Gastroesophageal sphincter (tissue), 4 donors: ENCODE measurements at regions not wholly inside any gene's neighbourhood (a gene's known extent, or its start where the extent isn't known, plus 50 kb on each side); places are given as distances from the start of the nearest gene placed in this dataset.
"Not testable (repeated sequence)": the region's sequence is repeated elsewhere in the genome, so short reads cannot be mapped to it uniquely, and the experiment has no call there.

Experiments used
- ATAC-seq: fragments of 150-250 bp; one replicate; pipeline ENCODE4 v1.9.1; 2016; ENCODE audit warnings: mild to moderate bottlenecking, moderate library complexity
- H3K27ac ChIP-seq, 4 donors: fragments of 200-600 bp; sonication (generic) in 3 of 4; 1 replicate in 3 of 4; 2 replicates in 1 of 4; pipeline ENCODE4 v1.5.1; 2016 to 2019
- H3K27me3 ChIP-seq: fragments of 200-600 bp; sonication (generic); one replicate; pipeline ENCODE4 v1.5.1; 2019
- H3K36me3 ChIP-seq, 2 donors: fragments of 200-600 bp; sonication (generic); one replicate each; pipeline ENCODE4 v1.5.1; 2019; ENCODE audit warnings: control low read depth in 1 of 2
- H3K4me1 ChIP-seq, 3 donors: fragments of 200-600 bp; sonication (generic); 1 replicate in 2 of 3; 2 replicates in 1 of 3; pipeline ENCODE4 v1.5.1; 2016 to 2019; ENCODE audit warnings: control low read depth in 2 of 3
- H3K4me3 ChIP-seq, 2 donors: fragments of 200-600 bp; sonication (generic); one replicate each; pipeline ENCODE4 v1.5.1; 2019; ENCODE audit warnings: mild to moderate bottlenecking in 1 of 2, moderate library complexity in 1 of 2
- H3K9me3 ChIP-seq, 3 donors: fragments of 200-600 bp; sonication (generic); one replicate each; pipeline ENCODE4 v1.5.1; 2017 to 2019; ENCODE audit warnings: control low read depth in 2 of 3
- CTCF ChIP-seq, 4 experiments: fragments of 200-600 bp in 2 of 4; fragments of 450-650 bp in 2 of 4; sonication (generic) in 1 of 4; IDR thresholded peaks; one replicate each; pipeline ENCODE4 v1.5.1; 2017 to 2019; ENCODE audit warnings: antibody characterized with exemption in 4 of 4, mild to moderate bottlenecking in 2 of 4, moderate library complexity in 2 of 4
- EP300 ChIP-seq: sonication (generic); formaldehyde crosslinking; IDR thresholded peaks from one replicate; pipeline ENCODE4 v1.6.1; 2017; ENCODE audit warnings: antibody characterized with exemption, mild to moderate bottlenecking
- POLR2A ChIP-seq, 2 donors: fragments of 450-650 bp; IDR thresholded peaks; one replicate each; pipeline ENCODE4 v1.6.1; 2017; ENCODE audit warnings: antibody characterized with exemption in 2 of 2, mild to moderate bottlenecking in 2 of 2, moderate library complexity in 1 of 2
- POLR2AphosphoS5 ChIP-seq: sonication (generic); formaldehyde crosslinking; IDR thresholded peaks from one replicate; pipeline ENCODE4 v1.6.1; 2017; ENCODE audit warnings: antibody characterized with exemption
- WGBS, 2 donors: methylation state at CpG; one replicate each; pipeline ENCODE4 v1.1.5; 2018; ENCODE audit warnings: low coverage in 1 of 2; 5-methylcytosine and 5-hydroxymethylcytosine counted together

- no peak overlapping the region for H3K27ac ChIP-seq
- no peak overlapping the region for H3K4me3 ChIP-seq
- no peaks in the 10 kb centered on the region for H3K36me3 ChIP-seq
- H3K4me1 ChIP-seq: no peaks in the 10 kb centered on the region
- TF ChIP-seq CTCF (IDR thresholded peaks at IDR 0.05) (peak in 3 of 4 experiments; percentile 22 to 56 (median 30)), POLR2AphosphoS5 (no peak)
- no peaks in the 10 kb centered on the region for H3K27me3 ChIP-seq
- peaks cover 0 to 18% (median 2%) of the 10 kb centered on the region in 3 donors for H3K9me3 ChIP-seq
- WGBS, 2 donors: 75 to 77% methylated on average over 1 to 2 of the region's 2 CpGs
- ATAC-seq: no peak
These were observed 239.9 kb downstream of the NKX6-1 start for GRCh38 chr4:84258905-84259830.

DNA sequence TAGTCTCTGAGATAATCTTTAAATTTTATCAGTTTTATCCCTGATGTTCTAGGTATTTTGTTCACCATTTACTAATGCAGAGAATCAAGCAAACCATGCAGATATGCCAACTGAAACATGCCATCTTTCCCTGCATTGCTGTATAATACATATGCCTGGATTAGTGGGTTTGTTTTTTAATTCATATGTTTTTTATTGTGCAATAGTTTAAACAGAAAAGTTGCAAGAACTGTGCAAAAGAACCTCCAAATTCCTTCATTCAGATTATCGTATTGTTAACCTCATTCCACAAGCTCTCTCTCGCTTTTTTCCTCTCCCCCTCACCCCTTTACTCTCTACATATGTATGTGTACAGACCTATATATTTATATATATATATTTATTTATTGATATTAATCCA, 244.6 kb downstream of the NKX6-1 start:
- WGBS, 2 donors: 93 to 94% methylated on average over 2 of the region's 2 CpGs
- Histone ChIP-seq H3K4me1 (no peaks in the 10 kb centered on the region), H3K27ac (no peak overlapping the region), H3K9me3 (peaks cover 0 to 7% (median 0%) of the 10 kb centered on the region in 3 donors), H3K4me3 (no peak overlapping the region), H3K27me3 (no peaks in the 10 kb centered on the region), H3K36me3 (no peaks in the 10 kb centered on the region)
- no peak for ATAC-seq
- no peak for TF ChIP-seq POLR2AphosphoS5
- TF ChIP-seq CTCF (IDR thresholded peaks at IDR 0.05): no peak
- no peak for TF ChIP-seq POLR2A (IDR thresholded peaks at IDR 0.05)

DNA sequence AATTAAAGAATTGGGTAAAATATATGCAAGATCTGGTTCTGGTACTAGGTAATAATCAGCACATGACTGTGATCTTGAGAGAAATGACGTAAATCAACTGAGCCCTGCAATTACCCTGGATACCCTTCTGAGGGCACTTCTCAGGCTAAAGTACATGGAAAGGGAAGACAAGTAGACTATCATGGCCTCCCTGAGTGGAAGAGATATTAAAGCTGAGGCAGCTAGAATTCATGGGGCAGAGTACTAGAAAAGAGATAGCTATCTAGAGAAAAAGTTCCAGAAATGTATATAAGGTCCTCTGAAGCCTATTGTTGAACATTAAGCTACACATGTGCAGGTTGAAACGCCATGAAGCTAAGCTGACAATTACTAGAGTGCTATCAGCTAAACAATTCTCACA, 249.6 kb downstream of the NKX6-1 start:
- H3K36me3 ChIP-seq: no peaks in the 10 kb centered on the region
- H3K27me3 ChIP-seq: no peaks in the 10 kb centered on the region
- no peaks in the 10 kb centered on the region for H3K9me3 ChIP-seq
- TF ChIP-seq EP300 (no peak), POLR2AphosphoS5 (no peak), POLR2A (IDR thresholded peaks at IDR 0.05) (no peak), CTCF (IDR thresholded peaks at IDR 0.05) (no peak)
- H3K4me1 ChIP-seq: no peaks in the 10 kb centered on the region
- H3K27ac ChIP-seq: no peak overlapping the region
- no peak for ATAC-seq
- no peak overlapping the region for H3K4me3 ChIP-seq
- WGBS, 2 donors: 83 to 89% methylated on average over 2 of the region's 2 CpGs

DNA sequence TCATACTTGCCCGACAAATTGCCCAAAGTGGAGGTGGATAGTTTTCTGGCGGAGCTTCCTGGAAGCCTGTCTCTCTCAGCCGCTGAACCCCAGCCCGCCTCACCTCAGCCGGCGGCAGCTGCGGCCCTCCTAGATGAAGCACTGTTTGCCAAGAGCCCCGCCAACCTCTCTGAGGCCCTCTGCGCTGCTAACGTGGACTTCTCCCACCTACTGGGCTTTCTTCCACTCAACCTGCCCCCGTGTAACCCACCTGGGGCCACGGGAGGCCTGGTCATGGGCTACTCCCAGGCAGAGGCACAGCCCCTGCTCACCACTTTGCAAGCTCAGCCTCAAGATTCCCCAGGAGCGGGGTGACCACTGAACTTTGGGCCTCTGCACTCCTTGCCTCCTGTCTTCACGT, 254.1 kb downstream of the NKX6-1 start:
- ATAC-seq, H3K27me3 ChIP-seq, H3K9me3 ChIP-seq, H3K36me3 ChIP-seq, H3K4me1 ChIP-seq, H3K4me3 ChIP-seq, H3K27ac ChIP-seq: not testable (repeated sequence)
- WGBS, 2 donors: 98 to 100% methylated on average over 1 to 12 of the region's 14 CpGs

DNA sequence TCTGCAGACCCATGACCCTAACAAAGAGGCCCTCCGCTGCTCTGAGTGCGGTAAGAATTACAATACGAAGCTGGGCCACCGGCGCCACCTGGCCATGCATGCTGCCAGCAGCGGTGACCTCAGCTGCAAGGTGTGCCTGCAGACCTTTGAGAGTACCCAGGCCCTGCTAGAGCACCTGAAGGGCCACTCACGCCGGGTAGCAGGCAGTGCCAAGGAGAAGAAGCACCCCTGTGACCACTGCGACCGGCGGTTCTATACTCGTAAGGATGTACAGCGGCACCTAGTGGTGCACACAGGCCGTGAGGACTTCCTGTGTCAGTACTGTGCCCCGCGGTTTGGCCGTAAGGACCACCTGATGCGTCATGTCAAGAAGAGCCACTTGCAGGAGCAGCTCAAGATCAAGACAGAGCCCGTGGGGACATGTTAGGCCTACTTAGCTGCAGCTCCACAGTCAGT, 254.7 kb downstream of the NKX6-1 start:
- H3K4me3 ChIP-seq, H3K27me3 ChIP-seq, H3K9me3 ChIP-seq, H3K27ac ChIP-seq, H3K4me1 ChIP-seq, ATAC-seq, H3K36me3 ChIP-seq: not testable (repeated sequence)
- WGBS, 2 donors: no CpG with 5 or more reads among the region's 19 CpGs

DNA sequence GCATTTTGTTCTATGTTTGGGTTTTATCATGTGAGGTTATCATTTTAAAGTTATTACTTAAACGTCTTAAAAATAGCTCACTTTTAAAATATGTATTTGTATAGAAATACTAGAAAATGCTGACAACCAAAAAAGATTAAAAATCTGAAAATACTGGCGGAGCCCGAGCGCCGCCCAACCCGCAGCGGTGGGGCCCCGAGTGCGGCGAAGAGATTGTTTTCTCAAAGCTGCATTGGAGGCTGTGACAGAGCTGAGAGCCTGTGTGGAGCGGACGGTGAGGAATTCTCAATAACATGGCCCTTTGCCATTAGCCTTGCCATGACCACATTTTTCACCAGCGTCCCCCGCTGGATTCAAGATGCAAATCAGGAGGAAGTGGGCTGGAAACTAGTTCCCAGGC, 255.4 kb downstream of the NKX6-1 start:
- H3K27ac ChIP-seq: no peak overlapping the region
- peaks cover 0 to 7% (median 3%) of the 10 kb centered on the region in 3 donors for H3K4me1 ChIP-seq
- H3K27me3 ChIP-seq: no peaks in the 10 kb centered on the region
- H3K9me3 ChIP-seq: no peaks in the 10 kb centered on the region
- H3K36me3 ChIP-seq: no peaks in the 10 kb centered on the region
- TF ChIP-seq POLR2A (IDR thresholded peaks at IDR 0.05) (no peak), POLR2AphosphoS5 (no peak)
- H3K4me3 ChIP-seq: no peak overlapping the region
- ATAC-seq: no peak
- WGBS, 2 donors: 71 to 87% methylated on average over 9 to 13 of the region's 14 CpGs
